ENCODE measurements at regions not wholly inside any gene's neighbourhood (a gene's known extent, or its start where the extent isn't known, plus 50 kb on each side); places are given as distances from the start of the nearest gene placed in this dataset.

DNA sequence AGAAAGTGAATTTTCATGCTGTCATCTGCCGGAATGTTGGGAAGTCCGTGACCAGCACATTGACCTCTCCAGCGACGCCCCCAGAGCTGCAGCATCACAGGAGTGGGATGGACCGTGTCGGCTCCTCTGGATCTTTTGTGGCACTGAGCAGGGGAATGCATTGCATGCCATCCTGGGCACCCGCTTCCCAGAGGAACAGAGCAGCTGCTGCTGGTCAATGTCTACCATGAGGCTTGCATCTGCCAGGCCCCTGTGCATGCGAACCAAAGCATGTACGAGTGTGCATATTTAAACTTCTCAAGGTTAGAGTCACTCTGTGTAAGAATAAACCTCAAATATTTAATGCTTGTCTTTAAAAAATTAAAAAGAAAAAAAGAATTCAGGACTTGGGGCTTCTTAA lies 414.8 kb downstream of the GADD45G start:
- Histone ChIP-seq H3K36me3 (no peaks in the 10 kb centered on the region), H3K9me3 (ENCODE audit: low read depth) (no peaks in the 10 kb centered on the region), H3K27ac (no peak overlapping the region), H3K4me3 (no peak overlapping the region), H3K4me1 (ENCODE audit: low read depth) (no peaks in the 10 kb centered on the region), H3K27me3 (no peaks in the 10 kb centered on the region)
- TF ChIP-seq, protein P1, sequence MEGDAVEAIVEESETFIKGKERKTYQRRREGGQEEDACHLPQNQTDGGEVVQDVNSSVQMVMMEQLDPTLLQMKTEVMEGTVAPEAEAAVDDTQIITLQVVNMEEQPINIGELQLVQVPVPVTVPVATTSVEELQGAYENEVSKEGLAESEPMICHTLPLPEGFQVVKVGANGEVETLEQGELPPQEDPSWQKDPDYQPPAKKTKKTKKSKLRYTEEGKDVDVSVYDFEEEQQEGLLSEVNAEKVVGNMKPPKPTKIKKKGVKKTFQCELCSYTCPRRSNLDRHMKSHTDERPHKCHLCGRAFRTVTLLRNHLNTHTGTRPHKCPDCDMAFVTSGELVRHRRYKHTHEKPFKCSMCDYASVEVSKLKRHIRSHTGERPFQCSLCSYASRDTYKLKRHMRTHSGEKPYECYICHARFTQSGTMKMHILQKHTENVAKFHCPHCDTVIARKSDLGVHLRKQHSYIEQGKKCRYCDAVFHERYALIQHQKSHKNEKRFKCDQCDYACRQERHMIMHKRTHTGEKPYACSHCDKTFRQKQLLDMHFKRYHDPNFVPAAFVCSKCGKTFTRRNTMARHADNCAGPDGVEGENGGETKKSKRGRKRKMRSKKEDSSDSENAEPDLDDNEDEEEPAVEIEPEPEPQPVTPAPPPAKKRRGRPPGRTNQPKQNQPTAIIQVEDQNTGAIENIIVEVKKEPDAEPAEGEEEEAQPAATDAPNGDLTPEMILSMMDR (IDR thresholded peaks at IDR 0.05; ENCODE audit: low read depth, low read length) = no peak
- DNase-seq (ENCODE audit: low read depth in 1 of 2, low spot score in 1 of 2) = no peak

GRCh38 chr9:90020276-90020871 lies 415.6 kb downstream of the GADD45G start:
- Histone ChIP-seq H3K27ac (no peak overlapping the region), H3K9me3 (ENCODE audit: low read depth) (no peaks in the 10 kb centered on the region), H3K36me3 (no peaks in the 10 kb centered on the region), H3K4me3 (no peak overlapping the region), H3K4me1 (ENCODE audit: low read depth) (no peaks in the 10 kb centered on the region), H3K27me3 (no peaks in the 10 kb centered on the region)
- TF ChIP-seq, protein P1 (IDR thresholded peaks at IDR 0.05; ENCODE audit: low read depth, low read length) = no peak
- DNase-seq (ENCODE audit: low read depth in 1 of 2, low spot score in 1 of 2) = no peak

- TF ChIP-seq, protein P1 (IDR thresholded peaks at IDR 0.05; ENCODE audit: low read depth, low read length) = no peak
- no peak for DNase-seq (ENCODE audit: low read depth in 1 of 2, low spot score in 1 of 2)
- no peaks in the 10 kb centered on the region for H3K4me1 ChIP-seq (ENCODE audit: low read depth)
These were observed 416.5 kb downstream of the GADD45G start for GRCh38 chr9:90021216-90021906.

GRCh38 chr9:90022474-90022873 lies 417.7 kb downstream of the GADD45G start:
- TF ChIP-seq, protein P1 (IDR thresholded peaks at IDR 0.05; ENCODE audit: low read depth, low read length) = no peak
- H3K36me3 ChIP-seq = no peaks in the 10 kb centered on the region
- no peak for DNase-seq (ENCODE audit: low read depth in 1 of 2, low spot score in 1 of 2)

More at GRCh38 chr9:90021216-90021906, 416.5 kb downstream of the GADD45G start:
- Histone ChIP-seq H3K27ac (no peak overlapping the region), H3K9me3 (ENCODE audit: low read depth) (no peaks in the 10 kb centered on the region), H3K36me3 (no peaks in the 10 kb centered on the region), H3K27me3 (no peaks in the 10 kb centered on the region), H3K4me3 (no peak overlapping the region)

DNA sequence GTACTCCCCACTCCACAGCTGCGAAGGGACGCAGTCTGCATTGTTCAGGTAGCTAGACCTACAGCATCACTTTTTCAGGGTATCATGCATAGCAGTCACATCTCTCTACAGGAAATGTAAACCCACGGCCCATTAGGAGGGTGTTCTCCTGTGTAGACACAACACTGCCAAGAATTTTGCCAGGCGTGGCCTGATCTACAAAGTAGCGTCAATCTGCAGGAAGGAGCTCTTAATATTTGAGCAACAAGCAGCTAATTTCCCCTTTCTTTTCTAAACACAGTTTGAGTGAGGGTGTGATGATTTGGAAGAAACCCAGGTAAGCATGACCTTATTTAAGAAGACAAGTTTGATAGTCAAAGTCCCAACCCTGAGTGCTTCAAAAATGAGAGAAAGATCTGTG lies 419.0 kb downstream of the GADD45G start:
- Histone ChIP-seq H3K27me3 (no peaks in the 10 kb centered on the region), H3K36me3 (no peaks in the 10 kb centered on the region), H3K9me3 (ENCODE audit: low read depth) (no peaks in the 10 kb centered on the region), H3K27ac (no peak overlapping the region), H3K4me1 (ENCODE audit: low read depth) (no peaks in the 10 kb centered on the region), H3K4me3 (no peak overlapping the region)
- DNase-seq (ENCODE audit: low read depth in 1 of 2, low spot score in 1 of 2) = no peak
- TF ChIP-seq, protein P1 (IDR thresholded peaks at IDR 0.05; ENCODE audit: low read depth, low read length) = no peak

More at GRCh38 chr9:90022474-90022873, 417.7 kb downstream of the GADD45G start:
- Histone ChIP-seq H3K27ac (no peak overlapping the region), H3K27me3 (no peaks in the 10 kb centered on the region), H3K9me3 (ENCODE audit: low read depth) (no peaks in the 10 kb centered on the region), H3K4me3 (no peak overlapping the region), H3K4me1 (ENCODE audit: low read depth) (no peaks in the 10 kb centered on the region)

All from cardiac muscle cell (in vitro differentiated cells and primary cell).